ENCODE measurements at regions not wholly inside any gene's neighbourhood (a gene's known extent, or its start where the extent isn't known, plus 50 kb on each side); places are given as distances from the start of the nearest gene placed in this dataset.
A peak's percentile ranks its signal among the peaks of the same experiment; 100 is the strongest.

DNA sequence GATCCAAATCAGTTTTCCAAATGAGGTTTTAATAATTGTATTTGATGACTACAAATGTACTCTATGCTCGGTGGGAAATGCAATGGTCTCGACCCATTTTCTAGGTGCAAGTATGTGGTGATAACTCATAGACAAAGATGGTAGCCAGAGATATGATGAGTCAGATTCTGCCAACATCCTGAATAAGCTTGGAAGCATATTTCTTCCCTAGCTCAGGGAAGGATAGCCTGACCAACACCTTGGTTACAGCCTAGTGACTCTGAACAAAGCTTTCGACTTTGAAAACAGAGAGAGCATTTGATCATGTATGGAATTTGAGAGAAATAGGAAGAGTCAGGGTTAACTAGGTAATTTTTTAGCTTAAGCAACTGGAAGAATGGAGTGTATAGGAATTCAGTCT, 128.3 kb upstream of the MYOCD start:
- DNase-seq, result no peak

DNA sequence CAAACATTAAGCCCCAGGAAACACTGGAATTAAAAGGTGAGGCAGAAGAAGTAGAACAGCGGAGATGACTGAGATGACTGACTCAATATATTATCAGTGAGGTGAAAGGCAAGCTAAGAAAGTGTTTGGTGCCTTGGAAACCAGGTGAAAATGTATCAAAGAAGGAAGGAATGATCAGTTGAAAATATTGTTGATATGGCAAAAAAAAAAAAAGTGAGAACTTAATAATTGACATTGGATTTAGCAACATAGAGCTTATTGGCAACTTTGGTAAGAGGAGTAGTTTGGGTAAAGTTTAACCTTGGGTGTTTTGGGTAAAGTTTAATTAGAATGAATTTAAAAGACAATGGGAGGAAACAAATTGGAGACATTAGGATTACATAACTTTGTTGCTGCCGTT, 127.7 kb upstream of the MYOCD start:
- no peak for DNase-seq

DNA sequence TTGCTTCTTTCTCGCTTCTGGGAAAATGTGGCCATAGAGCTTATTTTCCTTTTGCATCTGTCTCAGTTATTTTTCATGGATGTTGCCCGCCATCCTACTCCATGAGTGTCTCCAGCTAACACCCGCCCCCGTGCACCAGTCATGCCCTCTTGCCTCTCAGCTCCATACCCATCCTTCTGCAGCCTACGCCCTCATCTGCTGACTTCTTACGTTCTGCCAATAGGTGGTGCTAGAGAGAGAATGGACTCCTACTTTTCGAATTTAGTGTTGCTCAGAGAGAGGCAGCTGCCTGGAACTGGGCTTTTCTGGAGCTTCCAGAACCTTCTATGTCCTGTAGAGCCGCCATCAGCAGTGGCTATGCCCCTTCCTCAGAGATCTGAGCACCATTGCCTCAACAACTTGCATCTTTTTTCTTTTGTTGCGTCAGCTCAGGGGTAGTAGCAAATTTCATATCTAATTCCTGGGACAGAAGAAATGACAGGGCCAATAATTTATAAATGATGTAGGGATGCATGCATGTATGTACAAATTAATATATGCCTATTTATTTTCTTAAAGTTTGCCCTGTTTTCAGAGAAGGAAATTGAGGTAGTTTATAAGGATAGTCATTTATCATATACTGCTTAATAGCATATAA, 119.7 kb upstream of the MYOCD start:
- peak in 1 of 5 donors; percentile 1 for DNase-seq

DNA sequence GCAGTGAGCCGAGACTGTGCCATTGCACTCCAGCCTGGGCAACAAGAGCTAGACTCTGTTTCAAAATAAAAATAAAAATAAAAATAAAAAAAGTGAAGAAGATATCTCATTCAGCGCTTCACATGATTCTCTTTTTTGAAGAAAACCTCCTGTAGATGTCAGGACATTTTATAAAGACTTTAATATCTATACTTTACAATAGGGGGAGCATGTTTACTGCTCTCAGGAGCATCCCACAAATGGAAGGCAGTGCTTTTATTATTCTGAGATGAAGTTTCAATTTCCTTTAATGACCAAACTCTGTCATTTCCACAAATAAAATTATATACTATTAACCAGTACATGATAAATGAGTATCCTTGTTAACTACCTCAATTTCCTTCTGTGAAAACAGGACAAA, 118.7 kb upstream of the MYOCD start:
- DNase-seq, result no peak

DNA sequence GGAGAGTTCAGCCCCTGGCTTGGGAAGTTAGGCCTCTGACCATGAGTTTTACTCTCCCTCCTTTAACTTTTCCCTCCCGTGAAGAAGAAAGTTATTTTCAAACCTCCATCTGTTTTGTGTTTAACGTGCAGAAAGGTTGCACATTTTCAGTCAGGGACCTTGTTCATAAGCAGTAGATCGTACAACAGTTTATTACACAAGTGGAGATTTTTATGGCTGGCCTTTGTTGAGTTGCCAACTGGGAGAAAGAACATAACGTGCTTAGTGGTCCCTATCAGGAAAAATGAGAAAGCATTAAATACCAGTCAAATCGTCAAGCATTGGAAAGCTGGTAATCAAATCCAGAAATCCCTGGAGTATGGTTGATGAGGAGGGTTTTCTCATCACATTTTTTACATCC, 117.9 kb upstream of the MYOCD start:
- DNase-seq, result no peak

DNA sequence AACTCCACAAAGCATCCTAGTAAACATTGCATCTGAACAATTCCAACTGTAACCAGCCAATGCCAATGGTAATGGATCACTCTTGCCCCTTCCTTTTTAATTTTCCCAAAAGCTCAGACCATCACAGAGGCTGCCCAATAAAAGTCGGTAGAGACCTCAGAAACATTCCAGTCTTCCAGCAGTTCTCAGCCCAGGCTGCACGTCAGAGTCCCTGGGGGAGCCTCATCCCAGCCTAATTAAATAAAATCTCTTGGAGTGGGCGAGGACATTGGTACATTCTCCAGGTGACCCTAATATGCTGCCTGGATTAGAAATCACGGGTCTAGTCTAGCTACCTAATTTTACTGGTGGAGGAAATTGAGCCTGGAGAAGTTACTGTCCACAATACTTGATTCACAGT, 117.1 kb upstream of the MYOCD start:
- DNase-seq, result no peak

DNA sequence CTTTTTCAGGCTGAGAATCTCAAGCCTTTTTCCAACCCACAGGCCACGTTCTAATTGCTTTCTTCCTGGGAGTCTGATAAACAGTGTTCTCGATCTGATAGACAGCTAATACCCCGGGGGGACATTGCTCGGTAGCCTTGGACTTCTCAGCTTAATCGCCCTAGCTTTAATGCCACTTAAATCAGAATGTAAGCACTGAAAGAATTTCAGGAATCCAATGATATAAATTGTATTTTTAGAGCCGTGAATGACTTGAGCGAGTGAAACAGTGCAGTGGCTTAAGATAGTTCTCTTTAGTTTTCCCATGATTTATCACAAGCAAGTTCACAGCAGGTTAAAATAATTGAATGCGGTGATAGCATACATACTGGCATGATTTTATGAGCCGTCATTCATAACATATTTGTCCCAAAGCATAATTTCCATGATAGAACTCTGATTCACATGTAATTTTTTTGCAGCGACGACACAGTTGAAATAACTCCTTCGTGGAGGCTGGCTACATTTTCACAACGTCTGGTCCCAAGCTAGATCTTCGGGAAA, 116.1 kb upstream of the MYOCD start:
- DNase-seq, result no peak

DNA sequence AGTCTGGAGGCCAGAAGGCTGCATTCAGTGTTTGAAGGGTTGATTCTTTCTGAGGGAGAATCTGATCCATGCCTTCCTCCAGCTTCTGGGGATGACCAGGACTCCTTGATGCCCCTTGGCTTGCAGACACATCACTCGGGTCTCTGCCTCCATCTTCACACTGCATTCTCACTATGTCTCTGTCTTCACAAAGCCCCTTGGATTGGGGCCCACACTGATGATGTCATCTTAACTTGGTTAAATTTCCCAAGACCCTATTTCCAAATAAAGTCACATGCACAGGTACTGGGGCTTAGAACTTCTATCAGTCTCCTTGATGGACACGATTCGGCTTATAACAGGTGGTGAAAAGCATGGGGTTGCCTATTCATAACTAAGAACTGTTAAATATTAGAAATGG, 112.1 kb upstream of the MYOCD start:
- no peak for DNase-seq

DNA sequence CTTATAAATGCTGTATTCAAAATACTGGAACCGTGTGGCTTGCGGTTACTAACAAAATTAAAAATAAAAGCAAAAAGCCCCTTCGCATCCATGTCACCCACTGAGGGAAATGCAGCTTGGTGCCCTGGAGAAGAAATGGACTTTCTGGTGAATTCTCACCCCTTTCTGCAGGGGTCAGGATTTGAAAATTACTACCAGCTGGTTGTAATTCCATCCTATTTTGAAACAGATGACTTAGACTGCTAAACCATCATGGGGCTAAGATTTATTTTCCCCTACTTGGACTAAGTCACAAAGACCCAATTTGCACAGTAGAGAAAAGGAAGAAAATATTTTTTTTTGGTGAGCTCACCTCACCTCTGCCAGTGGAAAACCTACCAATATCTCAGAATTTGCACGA, 111.4 kb upstream of the MYOCD start:
- DNase-seq, result no peak

DNA sequence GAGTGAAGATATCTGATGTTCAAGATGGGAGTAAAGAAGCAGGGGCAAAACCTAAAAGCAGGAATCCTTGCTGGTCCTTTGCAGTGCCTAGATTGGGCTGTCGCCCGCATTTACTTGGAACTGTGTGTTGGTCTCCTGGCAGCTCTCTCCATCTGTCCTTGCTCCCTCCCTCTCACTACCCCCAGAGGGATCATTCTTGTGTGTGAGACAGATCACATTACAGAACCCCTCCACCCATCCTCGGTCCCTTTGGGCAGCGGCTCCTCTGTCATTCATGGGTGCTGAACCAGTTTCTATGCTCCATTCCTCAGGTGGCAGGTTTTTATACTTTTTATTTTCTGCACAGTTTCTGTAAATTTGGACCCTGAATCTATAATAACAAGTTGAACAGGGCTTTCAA, 99.4 kb upstream of the MYOCD start:
- no peak for DNase-seq

DNA sequence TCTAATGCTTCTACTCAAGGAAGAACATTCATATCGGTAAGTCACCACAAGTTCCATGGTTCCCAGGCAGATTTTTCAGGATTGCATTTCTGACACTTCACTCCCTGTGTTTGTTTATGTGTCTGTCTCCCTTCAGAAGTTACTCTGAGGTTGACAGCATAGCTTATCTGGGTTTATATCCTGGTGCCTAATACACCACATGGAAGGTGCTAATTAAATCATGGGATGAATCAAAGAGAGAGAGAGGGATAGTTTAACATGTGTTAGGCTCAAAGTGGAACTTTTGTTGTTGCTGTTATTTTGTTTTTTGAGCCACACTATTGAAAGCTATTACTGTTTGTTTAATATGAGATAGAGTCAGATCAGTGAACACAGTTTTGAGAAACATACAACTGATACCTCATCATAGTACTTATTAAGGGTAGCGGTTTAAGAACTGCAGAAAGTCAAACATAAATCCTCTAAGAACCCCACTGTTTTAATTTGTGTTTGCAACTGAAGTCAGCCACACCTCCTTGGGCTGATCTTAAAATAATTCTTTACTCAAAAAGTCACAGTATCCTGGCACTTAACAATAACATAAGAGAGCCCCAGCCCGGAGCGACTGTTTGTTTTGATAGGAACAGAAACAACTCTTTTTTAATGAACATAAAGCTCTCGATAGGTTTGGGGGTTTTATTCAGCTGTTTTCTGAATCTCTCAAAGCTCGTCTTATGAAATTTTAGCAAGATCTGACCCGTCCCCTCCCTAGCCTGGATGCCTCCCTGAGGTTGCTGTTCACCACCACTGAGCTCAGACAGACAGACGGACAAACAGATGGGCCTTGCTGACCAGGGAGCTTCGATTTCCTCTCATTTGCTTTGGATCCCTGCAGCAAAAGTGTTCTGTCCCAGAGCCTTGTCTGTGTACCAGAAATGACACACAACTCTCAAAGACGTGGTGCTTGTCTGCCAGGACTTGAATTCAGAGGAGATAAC, 98.3 kb upstream of the MYOCD start:
- no peak for DNase-seq

DNA sequence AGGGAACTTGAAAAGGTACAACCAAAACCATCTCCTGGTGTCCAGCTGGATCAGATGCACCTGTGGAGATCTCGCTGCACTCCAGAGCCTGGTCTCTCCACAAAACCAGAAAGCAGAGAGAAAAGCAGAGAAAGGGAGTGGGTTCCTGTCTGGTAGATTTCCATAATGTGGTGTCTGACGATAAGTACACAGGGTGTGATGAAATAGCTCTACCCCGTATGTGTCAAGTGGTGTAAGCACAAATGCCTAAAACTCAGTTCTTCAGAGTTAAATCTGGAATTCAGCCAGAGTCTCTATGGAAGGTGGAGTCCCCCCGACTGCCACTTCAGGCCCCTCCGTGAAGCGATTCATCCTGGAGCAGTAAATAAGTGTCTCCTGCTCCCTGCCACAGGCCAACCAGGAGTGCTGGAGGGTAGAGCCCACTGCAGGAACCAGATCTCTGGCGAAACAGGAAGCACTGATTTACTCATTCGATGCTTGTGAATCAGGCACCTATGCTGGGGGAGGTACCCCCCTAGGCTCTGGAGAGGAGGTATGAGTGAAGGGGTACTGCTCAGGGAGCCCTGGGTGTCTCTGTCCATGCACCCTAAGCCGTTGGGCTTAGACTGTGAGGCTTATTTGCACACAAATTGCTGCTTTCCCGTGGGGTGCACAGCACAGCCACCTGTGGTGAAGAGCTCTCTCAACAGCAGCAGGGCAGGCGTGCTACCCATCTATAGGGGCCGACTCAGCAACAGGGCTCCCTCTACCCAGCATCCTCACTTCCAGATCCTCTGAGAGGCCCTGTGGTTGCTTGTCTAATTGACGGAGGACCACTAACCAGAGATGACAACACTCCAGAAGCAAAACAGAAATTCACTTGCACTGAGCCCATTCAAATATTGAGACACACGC, 97.1 kb upstream of the MYOCD start:
- DNase-seq, result no peak

DNA sequence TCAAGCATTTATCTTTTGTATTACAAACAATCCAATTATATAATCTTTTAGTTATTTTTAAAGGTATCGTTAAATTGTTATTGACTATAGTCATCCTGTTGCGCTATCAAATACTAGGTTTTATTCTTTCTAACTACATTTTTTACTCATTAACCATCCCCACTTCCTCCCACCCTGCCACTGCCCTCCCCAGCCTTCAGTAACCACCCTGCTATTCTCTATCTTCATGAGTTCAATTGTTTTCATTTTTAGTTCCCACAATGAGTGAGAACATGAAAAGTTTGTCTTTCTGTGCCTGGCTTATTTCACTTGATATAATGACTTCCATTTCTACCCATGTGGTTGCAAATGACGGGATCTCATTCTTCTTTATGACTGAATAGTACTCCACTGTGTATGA, 94.1 kb upstream of the MYOCD start:
- DNase-seq, result no peak

DNA sequence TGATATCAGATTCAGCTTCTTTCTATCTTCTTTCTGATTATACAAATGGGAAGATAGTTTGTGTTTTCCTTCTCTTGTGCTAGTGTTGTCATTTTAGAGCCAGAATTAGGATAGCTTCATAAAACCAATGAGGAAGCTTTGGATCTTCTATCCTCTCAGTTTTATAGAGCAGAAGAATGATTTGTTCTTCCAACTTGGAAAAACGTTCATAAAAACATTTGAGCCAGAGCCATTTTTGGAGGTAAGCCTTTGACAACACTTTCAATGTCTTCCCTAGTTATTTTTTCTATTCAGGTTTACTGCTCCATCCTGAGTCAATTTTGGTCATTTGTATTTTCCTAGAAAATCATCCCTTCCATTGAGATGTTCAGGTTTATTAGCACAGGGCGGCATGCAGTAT, 91.2 kb upstream of the MYOCD start:
- DNase-seq, result no peak

DNA sequence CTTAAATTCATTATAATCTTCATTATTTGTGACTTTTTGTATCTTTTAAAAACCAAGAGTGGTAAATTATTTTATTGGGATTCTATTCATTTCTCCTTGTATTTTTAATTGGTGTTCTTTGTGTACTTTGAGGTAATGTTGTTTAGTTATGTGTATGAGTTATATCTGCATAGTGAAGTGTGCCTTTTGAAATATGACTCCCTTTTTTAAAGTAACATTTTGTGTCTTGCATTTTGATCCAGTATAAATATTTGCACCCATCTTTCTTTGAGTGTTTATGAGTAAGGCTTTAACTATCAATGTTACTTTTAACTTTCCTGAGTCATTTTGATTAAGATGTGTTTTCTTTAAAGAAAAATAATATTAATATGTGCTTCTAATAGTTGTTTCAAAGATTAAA, 90.0 kb upstream of the MYOCD start:
- no peak for DNase-seq

DNA sequence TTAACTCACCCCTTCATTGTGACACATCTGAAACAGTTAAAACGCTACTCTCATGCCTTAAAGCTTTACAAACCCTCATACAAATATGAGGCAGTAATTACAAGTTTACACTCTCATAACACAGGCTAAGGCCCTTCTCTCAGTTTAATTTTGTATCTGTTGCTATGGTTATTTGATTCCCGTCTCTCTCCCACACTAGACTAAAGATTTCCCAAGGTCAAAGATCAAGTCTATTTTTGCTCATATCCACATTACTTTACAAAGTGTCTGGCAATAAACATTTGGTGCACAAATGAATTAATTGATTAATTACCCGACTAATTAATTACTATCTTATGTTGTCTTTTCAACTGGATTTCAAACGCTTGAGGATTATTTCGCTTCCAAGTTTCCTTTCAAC, 86.4 kb upstream of the MYOCD start:
- no peak for DNase-seq

DNA sequence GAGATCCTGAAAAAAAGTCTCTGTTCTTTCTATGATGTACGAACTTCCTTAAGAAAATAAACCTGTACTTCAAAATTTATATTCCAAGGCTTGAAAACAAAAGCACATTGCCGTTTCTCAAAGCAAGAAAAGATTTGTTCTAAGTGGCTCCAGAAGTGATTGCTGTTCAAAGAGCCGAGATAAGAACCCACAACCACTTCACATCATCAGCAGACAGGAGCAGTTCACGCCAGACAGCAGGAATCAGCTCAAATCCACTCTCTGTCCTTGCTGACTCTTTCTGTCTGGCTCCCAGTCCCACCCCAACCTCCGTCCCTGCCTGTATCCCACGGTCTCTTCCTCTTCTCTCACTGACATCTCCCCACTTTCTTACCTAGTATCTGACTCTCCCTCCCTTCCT, 85.0 kb upstream of the MYOCD start:
- no peak for DNase-seq

DNA sequence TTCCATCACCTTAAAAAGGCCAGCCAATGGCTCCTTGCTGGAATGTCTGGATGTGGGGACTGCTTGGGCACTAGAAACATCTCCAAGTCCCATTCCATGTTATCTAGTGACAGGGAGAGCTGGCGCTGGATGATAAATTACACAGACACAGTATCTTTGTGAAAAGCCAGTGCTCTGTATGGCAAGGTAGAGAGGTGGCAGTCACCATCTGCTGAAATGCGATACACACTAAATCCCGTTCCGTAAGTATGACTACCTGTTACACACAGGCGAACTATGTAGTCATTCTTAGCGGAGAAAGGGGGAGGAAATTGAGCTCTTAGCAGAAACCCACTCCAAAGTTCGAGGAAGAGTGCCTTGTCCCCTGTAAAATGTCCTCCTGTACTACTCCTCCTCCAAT, 81.0 kb upstream of the MYOCD start:
- no peak for DNase-seq

DNA sequence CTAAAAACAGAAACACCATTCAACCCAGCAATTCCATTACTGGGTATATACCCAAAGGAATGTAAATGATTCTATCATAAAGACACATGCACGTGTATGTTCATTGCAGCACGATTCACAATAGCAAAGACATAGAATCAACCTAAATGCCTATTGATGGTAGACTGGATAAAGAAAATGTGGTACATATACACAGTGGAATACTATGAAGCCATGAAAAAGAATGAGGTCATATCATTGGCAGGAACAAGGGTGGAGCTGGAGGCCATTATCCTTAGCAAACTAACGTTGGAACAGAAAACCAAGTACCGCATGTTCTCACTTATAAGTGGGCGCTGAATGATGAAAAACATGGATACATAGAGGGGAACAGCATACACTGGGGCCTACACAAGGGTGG, 77.2 kb upstream of the MYOCD start:
- DNase-seq, result no peak

DNA sequence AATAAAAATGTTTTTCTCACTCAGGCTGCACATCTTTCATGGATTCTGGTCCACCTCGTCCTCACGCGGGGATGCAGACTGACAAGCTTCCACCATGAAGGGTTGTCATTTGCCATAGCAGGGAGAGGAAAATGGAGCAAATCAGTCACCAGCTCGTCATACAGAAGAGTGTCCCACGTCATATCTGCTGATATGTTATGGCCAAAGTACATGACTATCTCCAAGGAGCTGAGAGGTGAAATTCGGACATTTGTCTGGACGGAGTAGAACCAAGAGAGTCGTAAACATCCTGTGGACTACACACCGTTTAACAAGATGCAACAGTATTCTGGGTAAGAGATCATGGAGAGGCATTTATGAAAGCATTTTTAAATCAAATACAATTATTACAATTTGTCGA, 75.3 kb upstream of the MYOCD start:
- no peak for DNase-seq

DNA sequence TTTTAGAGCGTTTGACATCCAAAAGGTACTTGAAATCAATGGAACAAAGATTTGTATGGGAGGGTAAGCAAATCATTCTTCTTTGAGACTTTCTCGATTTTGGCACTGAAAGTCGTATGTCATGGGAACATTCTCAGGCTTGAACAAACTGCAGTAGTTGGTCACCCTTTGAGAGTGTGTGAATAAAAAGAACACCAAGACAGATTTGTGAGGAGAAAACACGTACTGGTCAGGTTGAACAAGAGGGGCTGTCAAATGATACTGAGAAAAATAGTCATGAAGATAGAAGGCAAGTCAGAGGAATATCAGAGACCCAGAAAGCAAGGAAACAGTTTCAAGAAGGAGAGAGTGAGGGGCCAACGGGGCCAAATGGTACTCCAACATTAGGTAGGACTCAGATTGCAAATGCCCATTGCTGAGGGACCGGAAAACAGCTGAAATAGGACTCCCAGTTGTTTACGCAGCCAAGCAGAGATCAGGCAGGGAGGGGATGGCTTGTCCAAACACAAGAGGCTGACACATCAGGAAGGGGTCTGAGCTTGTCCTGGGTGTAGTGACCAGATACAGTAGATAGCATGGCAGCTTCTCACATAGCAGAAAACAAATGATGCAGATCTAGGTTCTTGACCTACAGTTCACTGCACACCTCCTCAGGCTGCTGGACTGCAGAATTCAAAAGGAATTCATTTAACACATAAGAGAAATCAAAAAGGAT, 74.5 kb upstream of the MYOCD start:
- no peak for DNase-seq

DNA sequence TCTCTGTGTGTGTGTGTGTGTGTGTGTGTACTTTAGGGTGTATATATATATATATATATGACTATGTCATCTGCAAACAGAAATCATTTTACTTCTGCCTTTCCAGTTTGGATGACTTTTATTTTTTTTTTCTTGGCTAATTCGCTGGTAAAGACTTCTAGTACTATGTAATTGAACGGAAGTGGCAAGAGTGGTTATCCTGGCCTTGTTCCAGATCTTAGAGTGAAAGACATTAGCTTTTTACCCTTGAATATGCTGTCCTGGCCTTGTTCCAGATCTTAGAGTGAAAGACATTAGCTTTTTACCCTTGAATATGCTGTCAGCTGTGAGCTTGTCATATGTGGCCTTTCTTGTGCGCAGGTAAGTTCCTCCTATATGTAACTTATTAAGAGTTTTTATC, 72.7 kb upstream of the MYOCD start:
- DNase-seq, result no peak
